ENCODE measurements at regions not wholly inside any gene's neighbourhood (a gene's known extent, or its start where the extent isn't known, plus 50 kb on each side); places are given as distances from the start of the nearest gene placed in this dataset.
A peak's percentile ranks its signal among the peaks of the same experiment; 100 is the strongest.
"Not testable (repeated sequence)": the region's sequence is repeated elsewhere in the genome, so short reads cannot be mapped to it uniquely, and the experiment has no call there.

DNA sequence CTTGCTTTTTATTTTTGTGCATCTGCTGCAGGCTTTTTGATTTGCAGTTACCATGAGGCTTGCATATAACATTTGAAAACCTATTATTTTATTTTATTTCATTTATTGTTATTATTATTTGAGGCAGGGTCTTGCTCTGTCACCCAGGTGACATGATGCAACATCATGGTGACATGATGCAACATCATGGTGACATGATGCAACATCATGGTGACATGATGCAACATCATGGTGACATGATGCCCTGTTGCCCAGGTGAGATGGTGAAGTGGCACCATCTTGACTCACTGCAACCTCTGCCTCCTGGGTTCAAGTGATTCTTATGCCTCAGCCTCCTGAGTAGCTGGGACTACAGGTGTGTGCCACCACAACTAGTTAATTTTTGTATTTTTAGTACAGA lies 244.5 kb upstream of the CTBP2 start:
- H3K27me3 ChIP-seq (ENCODE audit: insufficient read depth, low read length); ATAC-seq; H4K20me1 ChIP-seq (ENCODE audit: insufficient read depth); BruUV-seq (replicated peaks); H3K9me2 ChIP-seq (ENCODE audit: insufficient read depth); H3K4me1 ChIP-seq (ENCODE audit: control insufficient read depth in 1 of 2, insufficient read depth in 2 of 2, low read length in 2 of 2); H3K9ac ChIP-seq (ENCODE audit: low read length); H3K4me3 ChIP-seq (replicated peaks in 1 of 2; ENCODE audit: low read depth in 1 of 2, low read length in 2 of 2); RAD21 ChIA-PET (ENCODE audit: low non-redundant PET in 1 of 2, low total read pairs in 2 of 2, uncharacterized antibody in 2 of 2, unreplicated experiment in 2 of 2); H3K36me3 ChIP-seq (ENCODE audit: control insufficient read depth in 1 of 2, insufficient read depth in 2 of 2, low read length in 2 of 2); H2AFZ ChIP-seq (ENCODE audit: low read depth, low read length, poor library complexity, severe bottlenecking); H3K4me2 ChIP-seq (ENCODE audit: low read length); CTCF ChIA-PET; POLR2A ChIA-PET; intact Hi-C loops (cut with micrococcal nuclease); H3K9me3 ChIP-seq (ENCODE audit: control insufficient read depth in 1 of 2, insufficient read depth in 1 of 2, low read depth in 1 of 2, low read length in 2 of 2); H3K27ac ChIP-seq (ENCODE audit: low read depth, low read length); H3K79me2 ChIP-seq (ENCODE audit: insufficient read depth, low read length): not testable (repeated sequence)
- peak; percentile 8 for DNase-seq (ENCODE audit: low read depth, low spot score)
- TF ChIP-seq CEBPB (IDR thresholded peaks at IDR 0.05; ENCODE audit: low read depth) (peak; percentile 98), CBX3 (IDR thresholded peaks at IDR 0.05; ENCODE audit: low read depth) (peak; percentile 76), MAX (IDR thresholded peaks at IDR 0.05) (peak; percentile 54; the same call in 1 of the 2 replicates), SP1 (IDR thresholded peaks at IDR 0.05; ENCODE audit: low read depth) (peak; percentile 30)
- TF ChIP-seq, protein P1, sequence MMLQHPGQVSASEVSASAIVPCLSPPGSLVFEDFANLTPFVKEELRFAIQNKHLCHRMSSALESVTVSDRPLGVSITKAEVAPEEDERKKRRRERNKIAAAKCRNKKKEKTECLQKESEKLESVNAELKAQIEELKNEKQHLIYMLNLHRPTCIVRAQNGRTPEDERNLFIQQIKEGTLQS (IDR thresholded peaks at IDR 0.05) = peak; percentile 89

GRCh38 chr10:125401462-125401861 lies 241.1 kb upstream of the CTBP2 start:
- Histone ChIP-seq H3K36me3 (ENCODE audit: control insufficient read depth in 1 of 2, insufficient read depth in 2 of 2, low read length in 2 of 2) (no peaks in the 10 kb centered on the region), H3K9me2 (ENCODE audit: insufficient read depth) (no peaks in the 10 kb centered on the region), H3K4me1 (ENCODE audit: control insufficient read depth in 1 of 2, insufficient read depth in 2 of 2, low read length in 2 of 2) (no peaks in the 10 kb centered on the region), H3K4me3 (replicated peaks in 1 of 2; ENCODE audit: low read depth in 1 of 2, low read length in 2 of 2) (no peak overlapping the region), H3K27me3 (ENCODE audit: insufficient read depth, low read length) (no peaks in the 10 kb centered on the region), H2AFZ (ENCODE audit: low read depth, low read length, poor library complexity, severe bottlenecking) (no peak overlapping the region), H3K79me2 (ENCODE audit: insufficient read depth, low read length) (no peaks in the 10 kb centered on the region), H4K20me1 (ENCODE audit: insufficient read depth) (no peaks in the 10 kb centered on the region), H3K4me2 (ENCODE audit: low read length) (no peak overlapping the region), H3K9ac (ENCODE audit: low read length) (no peak overlapping the region), H3K9me3 (ENCODE audit: control insufficient read depth in 1 of 2, insufficient read depth in 1 of 2, low read depth in 1 of 2, low read length in 2 of 2) (no peaks in the 10 kb centered on the region; a peak in 1 of 4 replicates), H3K27ac (ENCODE audit: low read depth, low read length) (no peak overlapping the region)
- BruUV-seq (replicated peaks) = no TSS peak
- POLR2A ChIA-PET = no interaction called here
- CTCF ChIA-PET = no interaction called here
- intact Hi-C loops (cut with micrococcal nuclease) = no loop called here
- DNase-seq (ENCODE audit: low read depth, low spot score) (no peak), ATAC-seq (no peak)
- RAD21 ChIA-PET (ENCODE audit: low non-redundant PET in 1 of 2, low total read pairs in 2 of 2, uncharacterized antibody in 2 of 2, unreplicated experiment in 2 of 2) = no interaction called here
- TF ChIP-seq TCF7L2 (IDR thresholded peaks at IDR 0.05; ENCODE audit: borderline replicate concordance, extremely low read depth, insufficient read depth, insufficient read length) (no peak), ELF1 (IDR thresholded peaks at IDR 0.05; ENCODE audit: borderline replicate concordance, low read depth) (no peak), ZNF274 (IDR thresholded peaks at IDR 0.05; ENCODE audit: low read depth, low read length) (no peak), RAD21 (IDR thresholded peaks at IDR 0.05; ENCODE audit: low read depth) (no peak), EZH2 (IDR thresholded peaks at IDR 0.05) (no peak), EGR1 (IDR thresholded peaks at IDR 0.05; ENCODE audit: low read depth) (no peak)

Data from HCT116 (cell line).